Esophagus squamous epithelium (tissue), 5 donors: ENCODE measurements at regions not wholly inside any gene's neighbourhood (a gene's known extent, or its start where the extent isn't known, plus 50 kb on each side); places are given as distances from the start of the nearest gene placed in this dataset.
A peak's percentile ranks its signal among the peaks of the same experiment; 100 is the strongest.

Source experiments
- DNase-seq: peaks from one replicate; lab custom pipeline; 2025; lab: John Stamatoyannopoulos, UW
- H3K27ac ChIP-seq, 4 donors: fragments of 200-600 bp; sonication (generic); one replicate each; pipeline ENCODE4 v1.5.1; 2016 to 2019; ENCODE audit warnings: mild to moderate bottlenecking in 1 of 4
- H3K27me3 ChIP-seq, 4 donors: fragments of 200-600 bp; sonication (generic); 1 replicate in 3 of 4; 2 replicates in 1 of 4; pipeline versions ENCODE4 v1.5.1 to v1.6.0; 2017 to 2021; ENCODE audit warnings: antibody characterized with exemption in 1 of 4
- H3K36me3 ChIP-seq, 3 donors: fragments of 200-600 bp; sonication (generic); one replicate each; pipeline ENCODE4 v1.5.1; 2016 to 2019
- H3K4me1 ChIP-seq, 3 donors: fragments of 200-600 bp; sonication (generic); one replicate each; pipeline ENCODE4 v1.5.1; 2017 to 2019
- H3K4me3 ChIP-seq, 4 donors: fragments of 200-600 bp; sonication (generic); 1 replicate in 3 of 4; 2 replicates in 1 of 4; pipeline ENCODE4 v1.5.1; 2016 to 2019; ENCODE audit warnings: mild to moderate bottlenecking in 2 of 4, moderate library complexity in 1 of 4
- H3K9me3 ChIP-seq, 3 donors: fragments of 200-600 bp; sonication (generic); one replicate each; pipeline ENCODE4 v1.5.1; 2016 to 2019
- CTCF ChIP-seq, 6 experiments: fragments of 450-650 bp in 4 of 6; fragments of 200-600 bp in 2 of 6; sonication (generic) in 2 of 6; IDR thresholded peaks; one replicate each; pipeline ENCODE4 v1.5.1; 2016 to 2019; ENCODE audit warnings: antibody characterized with exemption in 6 of 6, mild to moderate bottlenecking in 4 of 6, moderate library complexity in 4 of 6
- POLR2A ChIP-seq, 4 donors: fragments of 450-650 bp; IDR thresholded peaks; one replicate each; pipeline ENCODE4 v1.6.1; 2017; ENCODE audit warnings: antibody characterized with exemption in 4 of 4, mild to moderate bottlenecking in 4 of 4, moderate library complexity in 3 of 4
- WGBS, 2 donors: methylation state at CpG; one replicate each; pipeline ENCODE4 v1.1.5; 2018; 5-methylcytosine and 5-hydroxymethylcytosine counted together
- intact Hi-C: fragments of 100-400 bp; cut with DNase I; formaldehyde crosslinking; loops from one replicate; pipeline ENCODE4 v1.15.0; 2022
- donor health status: DM: yes; HTN: yes; CAD: no.

GRCh38 chr10:78262860-78263259, 229.2 kb downstream of the RPS24 start:
- Histone ChIP-seq H3K9me3 (no peaks in the 10 kb centered on the region), H3K4me1 (no peaks in the 10 kb centered on the region), H3K4me3 (no peak overlapping the region), H3K27ac (no peak overlapping the region), H3K36me3 (no peaks in the 10 kb centered on the region), H3K27me3 (no peaks in the 10 kb centered on the region)
- 87 to 88% methylated on average over 4 to 8 of the region's 8 CpGs for WGBS, 2 donors
- intact Hi-C loops: no loop called here
- TF ChIP-seq POLR2A (IDR thresholded peaks at IDR 0.05) (no peak), CTCF (IDR thresholded peaks at IDR 0.05) (no peak)
- no peak for DNase-seq

GRCh38 chr10:78263521-78263988, 229.9 kb downstream of the RPS24 start:
- WGBS, 2 donors: 78 to 82% methylated on average over 5 of the region's 5 CpGs
- Histone ChIP-seq H3K4me3 (no peak overlapping the region), H3K36me3 (no peaks in the 10 kb centered on the region), H3K4me1 (no peaks in the 10 kb centered on the region), H3K27me3 (no peaks in the 10 kb centered on the region), H3K27ac (no peak overlapping the region), H3K9me3 (no peaks in the 10 kb centered on the region)
- TF ChIP-seq CTCF (IDR thresholded peaks at IDR 0.05) (no peak), POLR2A (IDR thresholded peaks at IDR 0.05) (no peak)
- intact Hi-C loops: no loop called here
- no peak for DNase-seq

DNA sequence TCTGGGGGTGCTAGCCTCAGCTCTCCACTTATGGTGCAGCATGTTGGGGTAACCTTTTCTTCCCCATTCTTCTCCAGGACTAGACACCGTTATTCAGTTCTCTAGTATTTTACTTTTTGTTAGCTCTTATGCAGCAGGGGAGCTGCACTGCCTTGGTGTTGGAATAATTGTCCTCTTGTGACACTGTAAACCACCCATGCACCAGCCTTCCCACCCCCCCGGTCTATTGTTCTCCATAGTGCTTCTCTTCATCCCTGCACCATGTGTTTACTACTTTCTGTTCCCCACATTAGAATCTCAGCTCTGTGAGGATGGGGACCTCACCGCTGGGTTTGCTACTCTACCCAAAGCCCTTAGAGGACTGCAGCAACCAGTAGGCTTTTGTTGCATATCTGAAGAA, 230.7 kb downstream of the RPS24 start:
- Histone ChIP-seq H3K27ac (no peak overlapping the region), H3K4me1 (no peaks in the 10 kb centered on the region), H3K9me3 (no peaks in the 10 kb centered on the region), H3K4me3 (no peak overlapping the region), H3K36me3 (no peaks in the 10 kb centered on the region), H3K27me3 (no peaks in the 10 kb centered on the region)
- 71 to 78% methylated on average over 3 of the region's 3 CpGs for WGBS, 2 donors
- intact Hi-C loops: no loop called here
- no peak for DNase-seq
- TF ChIP-seq POLR2A (IDR thresholded peaks at IDR 0.05) (no peak), CTCF (IDR thresholded peaks at IDR 0.05) (no peak)

- TF ChIP-seq CTCF (IDR thresholded peaks at IDR 0.05) (no peak), POLR2A (IDR thresholded peaks at IDR 0.05) (no peak)
- 43 to 54% methylated on average over 8 to 9 of the region's 10 CpGs for WGBS, 2 donors
- DNase-seq: no peak
- intact Hi-C loops: no loop called here
- H3K4me3 ChIP-seq: no peak overlapping the region
- H3K9me3 ChIP-seq: no peaks in the 10 kb centered on the region
- no peaks in the 10 kb centered on the region for H3K4me1 ChIP-seq
- no peaks in the 10 kb centered on the region for H3K36me3 ChIP-seq
- H3K27me3 ChIP-seq: no peaks in the 10 kb centered on the region
- H3K27ac ChIP-seq: peak overlapping the region in 3 of 4 donors; percentile 45 to 75 (median 50)
Observed at GRCh38 chr10:78266741-78267469, 233.2 kb downstream of the RPS24 start.

DNA sequence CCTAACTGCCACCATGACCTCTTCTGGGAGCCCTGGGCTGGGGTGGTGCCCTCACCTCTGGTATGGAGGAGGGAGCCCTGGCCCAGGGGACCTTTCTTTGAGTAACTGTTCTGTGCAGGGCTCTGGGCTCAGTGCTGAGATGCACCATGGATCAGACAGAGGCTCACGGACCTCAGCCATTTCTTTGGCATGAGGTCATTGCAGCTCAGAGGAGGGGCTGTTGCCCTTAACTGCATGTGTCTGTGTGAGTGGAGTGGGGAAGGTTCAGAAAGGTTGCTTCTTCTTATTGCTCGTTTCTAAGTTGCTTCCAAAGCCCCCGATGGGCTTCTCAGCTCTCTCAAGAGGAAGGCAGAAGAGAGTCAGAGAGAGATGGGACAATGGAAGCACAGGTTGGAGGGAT, 233.9 kb downstream of the RPS24 start:
- intact Hi-C loops: no loop called here
- no peaks in the 10 kb centered on the region for H3K4me1 ChIP-seq
- WGBS, 2 donors: 69 to 80% methylated on average over 2 of the region's 3 CpGs
- H3K9me3 ChIP-seq: peaks cover 0 to 4% (median 0%) of the 10 kb centered on the region in 3 donors
- H3K4me3 ChIP-seq: no peak overlapping the region
- TF ChIP-seq CTCF (IDR thresholded peaks at IDR 0.05) (no peak), POLR2A (IDR thresholded peaks at IDR 0.05) (no peak)
- DNase-seq: no peak
- no peaks in the 10 kb centered on the region for H3K36me3 ChIP-seq
- peak overlapping the region in 2 of 4 donors; percentile 45 to 75 for H3K27ac ChIP-seq
- peaks cover 0 to 3% (median 0%) of the 10 kb centered on the region in 4 donors for H3K27me3 ChIP-seq
